ENCODE measurements at regions not wholly inside any gene's neighbourhood (a gene's known extent, or its start where the extent isn't known, plus 50 kb on each side); places are given as distances from the start of the nearest gene placed in this dataset.

- peaks cover 3% of the 10 kb centered on the region for H3K9me3 Mint-ChIP-seq
- H3K4me1 Mint-ChIP-seq, result no peaks in the 10 kb centered on the region
- ChIA-PET CTCF (no interaction called here), POLR2A (no interaction called here)
- H3K27me3 Mint-ChIP-seq, result no peaks in the 10 kb centered on the region
- H3K36me3 Mint-ChIP-seq (ENCODE audit: low read depth), result no peaks in the 10 kb centered on the region
- DNase-seq, result no peak
- no peak overlapping the region for H3K4me3 Mint-ChIP-seq
- no peak overlapping the region for H3K27ac Mint-ChIP-seq
These were observed 57.5 kb downstream of the OSR1 start for GRCh38 chr2:19300961-19301360.

DNA sequence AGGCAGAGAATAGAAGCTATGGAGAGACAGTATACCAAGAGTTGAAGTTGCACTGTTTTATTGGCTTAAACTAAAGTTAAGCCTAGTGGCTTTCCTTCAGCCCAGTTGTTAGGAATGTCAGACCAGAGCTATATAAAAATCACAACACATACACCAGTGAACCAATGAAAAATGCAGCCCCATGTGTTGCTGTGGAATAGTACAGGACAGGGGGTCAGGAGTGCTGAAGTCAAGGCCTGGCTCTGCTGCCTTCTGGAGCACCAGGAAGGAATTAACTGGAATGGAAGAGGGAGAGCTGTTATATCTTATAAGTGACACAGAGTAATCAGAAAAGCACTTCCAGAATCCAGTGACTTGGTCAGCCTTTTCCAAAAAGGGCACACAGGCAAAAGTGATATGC lies 58.9 kb downstream of the OSR1 start:
- ChIA-PET POLR2A (interaction anchor here (0.6 kb wide), 1 partner anchor 164 kb away, joined by 3 read pairs; no protein-coding TSS in a partner anchor), CTCF (no interaction called here)
- Mint-ChIP-seq H3K36me3 (ENCODE audit: low read depth) (no peaks in the 10 kb centered on the region), H3K9me3 (no peaks in the 10 kb centered on the region), H3K27me3 (no peaks in the 10 kb centered on the region), H3K4me3 (no peak overlapping the region), H3K4me1 (no peaks in the 10 kb centered on the region), H3K27ac (no peak overlapping the region)
- no peak for DNase-seq

DNA sequence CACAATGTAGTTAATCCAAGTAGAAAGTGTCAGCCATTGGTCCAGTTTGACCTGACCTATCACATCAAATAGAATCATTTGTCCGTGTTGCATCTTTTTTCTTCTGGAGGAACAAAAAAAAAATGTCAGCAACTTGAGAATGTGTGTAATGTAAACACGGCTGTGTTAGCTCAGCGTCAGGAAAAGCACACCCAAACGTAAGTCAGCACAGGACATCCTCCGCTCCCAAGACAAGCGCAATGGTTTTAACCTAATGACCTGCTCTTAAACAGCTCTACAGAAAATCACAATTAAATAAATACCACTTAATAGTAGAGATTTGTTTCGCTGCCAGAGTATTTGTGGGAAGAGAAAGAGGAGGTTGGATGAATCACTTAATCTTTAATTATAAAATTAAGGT lies 59.4 kb downstream of the OSR1 start:
- CTCF ChIA-PET, result no interaction called here
- H3K27me3 Mint-ChIP-seq, result no peaks in the 10 kb centered on the region
- no peak for DNase-seq
- H3K9me3 Mint-ChIP-seq, result no peaks in the 10 kb centered on the region
- no peaks in the 10 kb centered on the region for H3K36me3 Mint-ChIP-seq (ENCODE audit: low read depth)
- no peak overlapping the region for H3K27ac Mint-ChIP-seq
- no peaks in the 10 kb centered on the region for H3K4me1 Mint-ChIP-seq
- POLR2A ChIA-PET, result interaction anchor here (0.6 kb wide), 1 partner anchor 165 kb away, joined by 3 read pairs; no protein-coding TSS in a partner anchor
- H3K4me3 Mint-ChIP-seq, result no peak overlapping the region

- Mint-ChIP-seq H3K27ac (no peak overlapping the region), H3K4me1 (no peaks in the 10 kb centered on the region), H3K9me3 (no peaks in the 10 kb centered on the region), H3K4me3 (no peak overlapping the region), H3K27me3 (no peaks in the 10 kb centered on the region), H3K36me3 (ENCODE audit: low read depth) (no peaks in the 10 kb centered on the region)
- POLR2A ChIA-PET, result no interaction called here
- no peak for DNase-seq
- CTCF ChIA-PET, result no interaction called here
These were observed 60.7 kb downstream of the OSR1 start for GRCh38 chr2:19297716-19298115.

DNA sequence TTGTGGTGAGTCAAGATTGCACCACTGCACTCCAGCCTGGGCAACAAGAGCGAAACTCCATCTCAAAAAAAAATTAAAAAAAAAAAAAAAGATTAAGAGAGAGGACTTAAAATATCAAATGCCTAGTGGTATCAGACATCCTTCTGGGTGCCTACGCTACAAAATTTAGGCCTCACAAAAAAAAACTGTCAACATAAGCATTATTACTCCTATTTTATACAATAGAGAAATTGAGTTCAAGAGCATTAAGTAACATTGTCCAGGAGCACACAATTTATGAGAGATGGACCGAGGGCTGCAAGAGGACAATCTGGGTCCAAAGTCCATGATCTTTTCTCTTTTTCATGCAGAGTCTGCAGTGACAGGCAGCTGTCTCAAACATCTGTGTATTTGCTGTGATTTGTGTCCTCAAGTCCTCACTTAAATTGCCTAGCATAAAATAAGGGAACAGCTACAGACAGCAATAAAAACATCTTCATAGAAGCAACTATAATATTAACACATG lies 62.4 kb downstream of the OSR1 start:
- POLR2A ChIA-PET, result no interaction called here
- no peaks in the 10 kb centered on the region for H3K27me3 Mint-ChIP-seq
- peaks cover 3% of the 10 kb centered on the region for H3K4me1 Mint-ChIP-seq
- H3K36me3 Mint-ChIP-seq (ENCODE audit: low read depth), result no peaks in the 10 kb centered on the region
- no peaks in the 10 kb centered on the region for H3K9me3 Mint-ChIP-seq
- no peak overlapping the region for H3K27ac Mint-ChIP-seq
- no peak overlapping the region for H3K4me3 Mint-ChIP-seq
- CTCF ChIA-PET, result interaction anchor here (0.6 kb wide), 1 partner anchor 15 kb away, joined by 7 read pairs; no protein-coding TSS in a partner anchor
- no peak for DNase-seq

DNA sequence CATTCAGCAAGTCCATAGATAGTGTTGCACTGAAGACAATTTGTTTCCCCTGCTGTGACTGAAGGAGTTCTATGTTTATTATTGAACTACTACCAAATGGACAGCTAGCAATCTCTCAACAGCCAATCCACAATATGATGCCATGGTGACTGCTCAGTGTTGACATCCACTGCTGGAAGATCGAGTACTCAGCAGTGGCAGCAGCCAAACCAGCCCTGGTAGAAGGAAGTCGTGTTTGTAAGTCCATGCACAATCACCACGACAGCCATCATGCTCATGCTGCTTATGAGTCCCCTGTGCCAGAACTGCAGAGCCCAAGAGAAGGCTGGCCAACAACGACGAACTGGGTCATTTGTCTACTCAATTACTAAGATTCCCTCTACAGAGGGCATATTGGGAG lies 66.4 kb downstream of the OSR1 start:
- no peaks in the 10 kb centered on the region for H3K36me3 Mint-ChIP-seq (ENCODE audit: low read depth)
- peaks cover 3% of the 10 kb centered on the region for H3K4me1 Mint-ChIP-seq
- POLR2A ChIA-PET, result no interaction called here
- CTCF ChIA-PET, result no interaction called here
- DNase-seq, result no peak
- H3K27me3 Mint-ChIP-seq, result no peaks in the 10 kb centered on the region
- no peaks in the 10 kb centered on the region for H3K9me3 Mint-ChIP-seq
- H3K27ac Mint-ChIP-seq, result no peak overlapping the region
- no peak overlapping the region for H3K4me3 Mint-ChIP-seq

DNA sequence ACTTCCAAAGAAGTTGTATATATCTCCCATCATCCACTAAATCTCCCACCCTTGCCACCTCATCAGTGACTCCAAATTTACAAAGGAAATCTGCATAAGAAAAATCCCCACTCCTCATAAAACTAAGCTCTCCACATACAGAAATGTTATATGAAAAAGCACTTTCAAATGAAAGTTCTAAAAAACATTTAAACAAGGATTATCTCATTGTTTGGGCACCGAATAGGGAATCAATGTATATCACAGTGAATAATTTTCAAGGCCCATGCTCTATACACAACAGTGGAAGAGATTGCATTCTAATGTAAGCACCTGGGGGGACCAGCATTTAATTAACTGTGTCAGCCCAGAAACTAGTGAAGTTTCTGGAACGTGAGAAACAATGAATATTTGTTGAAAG lies 70.1 kb downstream of the OSR1 start:
- Mint-ChIP-seq H3K36me3 (ENCODE audit: low read depth) (no peaks in the 10 kb centered on the region), H3K9me3 (no peaks in the 10 kb centered on the region), H3K27me3 (no peaks in the 10 kb centered on the region), H3K4me3 (no peak overlapping the region), H3K4me1 (peaks cover 3% of the 10 kb centered on the region), H3K27ac (no peak overlapping the region)
- POLR2A ChIA-PET, result no interaction called here
- CTCF ChIA-PET, result no interaction called here
- DNase-seq, result no peak

DNA sequence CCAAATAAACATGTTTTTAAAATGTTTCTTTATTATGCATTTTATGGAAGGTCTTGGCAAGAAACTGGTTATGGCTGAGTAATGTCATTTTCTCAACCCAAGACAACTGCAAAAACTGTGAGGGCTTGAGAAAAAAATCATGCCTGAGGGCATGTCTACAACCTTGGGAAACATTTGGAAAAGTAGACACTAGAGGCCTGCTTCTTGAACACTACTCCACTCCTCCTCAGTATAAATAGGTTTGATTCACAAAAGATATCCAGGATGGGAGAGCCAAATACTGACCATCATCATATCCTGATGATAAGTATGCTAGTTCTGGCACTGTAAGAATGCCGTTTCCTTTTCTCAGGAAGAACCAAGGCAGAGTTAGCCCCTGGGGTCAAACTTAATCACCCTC lies 71.1 kb downstream of the OSR1 start:
- Mint-ChIP-seq H3K36me3 (ENCODE audit: low read depth) (no peaks in the 10 kb centered on the region), H3K4me1 (peaks cover 1% of the 10 kb centered on the region), H3K27me3 (no peaks in the 10 kb centered on the region), H3K27ac (no peak overlapping the region), H3K4me3 (no peak overlapping the region), H3K9me3 (peaks cover 3% of the 10 kb centered on the region)
- ChIA-PET CTCF (no interaction called here), POLR2A (no interaction called here)
- no peak for DNase-seq

- Mint-ChIP-seq H3K4me1 (no peaks in the 10 kb centered on the region), H3K9me3 (peaks cover 3% of the 10 kb centered on the region), H3K27me3 (no peaks in the 10 kb centered on the region), H3K27ac (no peak overlapping the region), H3K36me3 (ENCODE audit: low read depth) (no peaks in the 10 kb centered on the region), H3K4me3 (no peak overlapping the region)
- CTCF ChIA-PET, result no interaction called here
- POLR2A ChIA-PET, result no interaction called here
- no peak for DNase-seq
These were observed 76.1 kb downstream of the OSR1 start for GRCh38 chr2:19282305-19282704.

- H3K27me3 Mint-ChIP-seq, result no peaks in the 10 kb centered on the region
- H3K4me1 Mint-ChIP-seq, result no peaks in the 10 kb centered on the region
- H3K36me3 Mint-ChIP-seq (ENCODE audit: low read depth), result no peaks in the 10 kb centered on the region
- H3K9me3 Mint-ChIP-seq, result no peaks in the 10 kb centered on the region
- no peak overlapping the region for H3K27ac Mint-ChIP-seq
- POLR2A ChIA-PET, result no interaction called here
- CTCF ChIA-PET, result interaction anchor here (0.6 to 1.8 kb wide), 3 partner anchors 11 to 337 kb away, joined by 3 to 5 read pairs (median 4); no protein-coding TSS in a partner anchor
- no peak overlapping the region for H3K4me3 Mint-ChIP-seq
- no peak for DNase-seq
These were observed 84.0 kb downstream of the OSR1 start for GRCh38 chr2:19274439-19274838.

- no peaks in the 10 kb centered on the region for H3K4me1 Mint-ChIP-seq
- no peaks in the 10 kb centered on the region for H3K9me3 Mint-ChIP-seq
- DNase-seq, result no peak
- no peak overlapping the region for H3K4me3 Mint-ChIP-seq
- POLR2A ChIA-PET, result no interaction called here
- no peak overlapping the region for H3K27ac Mint-ChIP-seq
- H3K27me3 Mint-ChIP-seq, result peaks cover 1% of the 10 kb centered on the region
- no peaks in the 10 kb centered on the region for H3K36me3 Mint-ChIP-seq (ENCODE audit: low read depth)
- CTCF ChIA-PET, result interaction anchor here (1.6 kb wide), 1 partner anchor 12 kb away, joined by 5 read pairs; no protein-coding TSS in a partner anchor
These were observed 85.4 kb downstream of the OSR1 start for GRCh38 chr2:19272941-19273470.

- Mint-ChIP-seq H3K27ac (no peak overlapping the region), H3K27me3 (peaks cover 1% of the 10 kb centered on the region), H3K4me1 (no peaks in the 10 kb centered on the region), H3K4me3 (no peak overlapping the region), H3K36me3 (ENCODE audit: low read depth) (no peaks in the 10 kb centered on the region), H3K9me3 (no peaks in the 10 kb centered on the region)
- CTCF ChIA-PET, result no interaction called here
- DNase-seq, result no peak
- POLR2A ChIA-PET, result no interaction called here
These were observed 86.4 kb downstream of the OSR1 start for GRCh38 chr2:19272039-19272438.

DNA sequence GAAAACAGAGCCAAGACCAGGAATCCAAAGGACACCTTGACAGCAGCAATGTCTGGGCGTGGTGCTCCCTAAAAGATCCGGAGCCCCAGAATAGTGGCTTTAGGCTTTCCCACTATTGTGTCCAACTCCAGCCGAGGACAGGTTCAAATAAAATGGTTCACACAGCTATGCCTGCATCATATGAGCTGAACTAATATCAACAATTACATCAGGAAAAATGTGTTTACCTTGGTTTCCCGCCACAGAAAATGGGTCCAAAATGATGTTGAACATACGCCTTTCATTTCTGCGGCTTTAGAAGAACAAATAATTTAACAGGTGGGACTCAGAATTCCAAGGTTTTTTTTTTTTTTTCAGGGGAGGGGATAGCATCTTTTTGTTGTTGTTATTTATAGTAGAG lies 93.6 kb downstream of the OSR1 start:
- no peaks in the 10 kb centered on the region for H3K9me3 Mint-ChIP-seq
- H3K4me3 Mint-ChIP-seq, result no peak overlapping the region
- ChIA-PET CTCF (interaction anchor here (0.6 kb wide), 1 partner anchor 421 kb away, joined by 3 read pairs; no protein-coding TSS in a partner anchor), POLR2A (no interaction called here)
- DNase-seq, result no peak
- H3K27me3 Mint-ChIP-seq, result peaks cover 1% of the 10 kb centered on the region
- no peaks in the 10 kb centered on the region for H3K36me3 Mint-ChIP-seq (ENCODE audit: low read depth)
- H3K4me1 Mint-ChIP-seq, result no peaks in the 10 kb centered on the region
- H3K27ac Mint-ChIP-seq, result no peak overlapping the region

- ChIA-PET CTCF (no interaction called here), POLR2A (no interaction called here)
- Mint-ChIP-seq H3K36me3 (ENCODE audit: low read depth) (no peaks in the 10 kb centered on the region), H3K9me3 (peaks cover 6% of the 10 kb centered on the region), H3K4me3 (no peak overlapping the region), H3K27ac (no peak overlapping the region), H3K27me3 (no peaks in the 10 kb centered on the region), H3K4me1 (no peaks in the 10 kb centered on the region)
- DNase-seq, result no peak
These were observed 96.3 kb downstream of the OSR1 start for GRCh38 chr2:19262150-19262549.
